ENCODE measurements at regions not wholly inside any gene's neighbourhood (a gene's known extent, or its start where the extent isn't known, plus 50 kb on each side); places are given as distances from the start of the nearest gene placed in this dataset.

DNA sequence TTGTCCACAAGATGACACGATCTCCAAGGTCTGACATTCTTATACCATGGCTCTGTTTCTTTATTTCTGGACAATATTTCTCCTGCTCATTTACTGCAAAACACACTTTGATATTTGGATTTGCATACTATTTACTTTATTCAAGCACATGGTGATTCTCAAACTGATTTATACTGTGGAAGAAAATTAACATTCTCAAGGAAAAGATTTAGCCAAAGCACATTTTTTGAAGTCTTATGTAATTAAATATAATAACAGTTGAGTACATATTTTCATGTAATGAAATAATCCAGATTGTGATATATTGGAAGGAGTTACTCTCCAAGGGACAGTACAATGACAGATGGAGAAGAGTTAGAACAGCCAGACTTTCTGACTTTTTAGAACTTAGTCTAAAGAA is 155.8 kb upstream of the CT83 start:
- no peak for DNase-seq (ENCODE audit: low read depth, low spot score)
- Histone ChIP-seq H3K4me1 (ENCODE audit: control insufficient read depth, insufficient read depth, low read length) (no peaks in the 10 kb centered on the region), H3K27me3 (ENCODE audit: control insufficient read depth, insufficient read depth, low read length) (no peaks in the 10 kb centered on the region), H3K36me3 (ENCODE audit: control insufficient read depth, insufficient read depth, low read length) (no peaks in the 10 kb centered on the region), H3K9me3 (ENCODE audit: control insufficient read depth, insufficient read depth, low read length) (no peaks in the 10 kb centered on the region), H3K27ac (ENCODE audit: low read length) (no peak overlapping the region), H3K4me3 (ENCODE audit: low read length) (no peak overlapping the region)
- WGBS (ENCODE audit: insufficient coverage, insufficient read length), result no CpG with 5 or more reads among the region's 1 CpG

DNA sequence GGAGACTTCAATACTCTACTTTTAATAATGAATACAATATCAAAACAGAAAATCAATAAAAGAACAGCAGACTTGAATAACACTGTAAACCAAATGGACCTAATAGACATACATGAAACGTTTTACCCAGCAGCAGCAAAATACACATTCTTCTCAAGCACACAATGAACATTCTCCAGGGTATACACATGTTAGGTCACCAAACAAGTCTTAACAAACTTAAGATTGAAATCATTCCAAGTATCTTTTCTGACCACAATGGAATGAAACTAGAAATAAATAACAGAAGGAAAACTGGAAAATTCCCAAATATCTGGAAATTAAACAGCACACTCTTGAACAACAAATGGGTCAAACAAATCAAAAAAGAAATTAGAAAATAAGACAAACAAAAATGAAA is 145.0 kb upstream of the CT83 start:
- Histone ChIP-seq H3K4me1 (ENCODE audit: control insufficient read depth, insufficient read depth, low read length) (no peaks in the 10 kb centered on the region), H3K27ac (ENCODE audit: low read length) (no peak overlapping the region), H3K36me3 (ENCODE audit: control insufficient read depth, insufficient read depth, low read length) (no peaks in the 10 kb centered on the region), H3K9me3 (ENCODE audit: control insufficient read depth, insufficient read depth, low read length) (no peaks in the 10 kb centered on the region), H3K27me3 (ENCODE audit: control insufficient read depth, insufficient read depth, low read length) (no peaks in the 10 kb centered on the region), H3K4me3 (ENCODE audit: low read length) (no peak overlapping the region)
- WGBS (ENCODE audit: insufficient coverage, insufficient read length), result no CpG with 5 or more reads among the region's 1 CpG
- DNase-seq (ENCODE audit: low read depth, low spot score), result no peak

DNA sequence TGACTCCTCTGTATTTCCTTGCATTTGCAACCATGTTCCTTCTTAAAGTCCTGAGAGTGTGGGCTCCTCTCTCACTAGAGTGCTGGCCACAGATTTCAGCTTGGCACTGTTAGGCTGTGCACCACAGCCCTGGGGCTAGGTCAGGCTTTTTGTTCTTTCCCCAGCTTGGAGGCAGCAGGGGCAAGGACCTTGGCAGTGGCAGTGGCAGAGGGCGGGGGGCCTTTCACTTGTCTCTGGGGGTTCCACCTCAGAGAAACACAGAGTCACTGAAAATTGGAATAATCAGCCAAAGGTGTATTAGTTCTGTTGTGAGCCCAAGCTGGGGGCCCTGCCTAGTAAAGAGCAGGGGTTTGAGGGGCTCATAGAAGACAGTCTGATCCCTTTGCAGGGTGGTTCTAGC is 142.8 kb upstream of the CT83 start:
- Histone ChIP-seq H3K4me3 (ENCODE audit: low read length) (no peak overlapping the region), H3K27me3 (ENCODE audit: control insufficient read depth, insufficient read depth, low read length) (no peaks in the 10 kb centered on the region), H3K4me1 (ENCODE audit: control insufficient read depth, insufficient read depth, low read length) (no peaks in the 10 kb centered on the region), H3K9me3 (ENCODE audit: control insufficient read depth, insufficient read depth, low read length) (no peaks in the 10 kb centered on the region), H3K27ac (ENCODE audit: low read length) (no peak overlapping the region), H3K36me3 (ENCODE audit: control insufficient read depth, insufficient read depth, low read length) (no peaks in the 10 kb centered on the region)
- no peak for DNase-seq (ENCODE audit: low read depth, low spot score)
- no CpG with 5 or more reads among the region's 1 CpG for WGBS (ENCODE audit: insufficient coverage, insufficient read length)

DNA sequence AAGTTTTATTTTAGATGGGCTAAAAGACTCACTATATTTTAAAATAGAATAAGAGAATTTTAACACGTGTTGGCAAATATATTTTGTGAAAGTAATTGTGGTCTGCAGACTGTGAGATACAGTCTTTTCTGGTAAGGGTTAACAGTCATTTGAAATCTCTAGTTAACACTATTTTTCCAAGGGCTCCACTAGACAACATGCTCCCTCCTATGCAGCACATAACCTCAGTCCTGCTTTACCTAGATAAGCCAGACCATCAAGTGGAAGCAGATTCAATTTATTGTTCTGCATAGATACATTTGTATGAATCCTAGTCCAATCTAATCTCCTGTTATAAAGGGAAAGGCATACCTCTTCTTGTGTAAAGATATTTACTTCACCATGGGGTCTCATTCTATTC is 133.2 kb upstream of the CT83 start:
- no peaks in the 10 kb centered on the region for H3K4me1 ChIP-seq (ENCODE audit: control insufficient read depth, insufficient read depth, low read length)
- no peaks in the 10 kb centered on the region for H3K36me3 ChIP-seq (ENCODE audit: control insufficient read depth, insufficient read depth, low read length)
- no CpG with 5 or more reads among the region's 1 CpG for WGBS (ENCODE audit: insufficient coverage, insufficient read length)
- H3K9me3 ChIP-seq (ENCODE audit: control insufficient read depth, insufficient read depth, low read length), result no peaks in the 10 kb centered on the region
- DNase-seq (ENCODE audit: low read depth, low spot score), result no peak
- H3K4me3 ChIP-seq (ENCODE audit: low read length), result no peak overlapping the region
- no peak overlapping the region for H3K27ac ChIP-seq (ENCODE audit: low read length)
- no peaks in the 10 kb centered on the region for H3K27me3 ChIP-seq (ENCODE audit: control insufficient read depth, insufficient read depth, low read length)

Measured in iPS DF 6.9 (cell line).